Coronary artery (tissue), 2 donors: ENCODE measurements at regions not wholly inside any gene's neighbourhood (a gene's known extent, or its start where the extent isn't known, plus 50 kb on each side); places are given as distances from the start of the nearest gene placed in this dataset.

Experiments used
- DNase-seq: peaks from one replicate; pipeline ENCODE4 v3.0.0-alpha.2; 2017; ENCODE audit warnings: low spot score
- H3K27ac ChIP-seq, 2 donors: fragments of 200-600 bp; sonication (generic); one replicate each; pipeline ENCODE4 v1.5.1; 2016 to 2019
- H3K4me3 ChIP-seq: fragments of 200-600 bp; sonication (generic); 2 replicates; pipeline ENCODE4 v1.5.1; 2016; ENCODE audit warnings: mild to moderate bottlenecking, moderate library complexity
- TF ChIP-seq, protein P1 (sequence below): fragments of 200-600 bp; sonication (generic); IDR thresholded peaks from one replicate; pipeline ENCODE4 v1.5.1; 2019; ENCODE audit warnings: antibody characterized with exemption

DNA sequence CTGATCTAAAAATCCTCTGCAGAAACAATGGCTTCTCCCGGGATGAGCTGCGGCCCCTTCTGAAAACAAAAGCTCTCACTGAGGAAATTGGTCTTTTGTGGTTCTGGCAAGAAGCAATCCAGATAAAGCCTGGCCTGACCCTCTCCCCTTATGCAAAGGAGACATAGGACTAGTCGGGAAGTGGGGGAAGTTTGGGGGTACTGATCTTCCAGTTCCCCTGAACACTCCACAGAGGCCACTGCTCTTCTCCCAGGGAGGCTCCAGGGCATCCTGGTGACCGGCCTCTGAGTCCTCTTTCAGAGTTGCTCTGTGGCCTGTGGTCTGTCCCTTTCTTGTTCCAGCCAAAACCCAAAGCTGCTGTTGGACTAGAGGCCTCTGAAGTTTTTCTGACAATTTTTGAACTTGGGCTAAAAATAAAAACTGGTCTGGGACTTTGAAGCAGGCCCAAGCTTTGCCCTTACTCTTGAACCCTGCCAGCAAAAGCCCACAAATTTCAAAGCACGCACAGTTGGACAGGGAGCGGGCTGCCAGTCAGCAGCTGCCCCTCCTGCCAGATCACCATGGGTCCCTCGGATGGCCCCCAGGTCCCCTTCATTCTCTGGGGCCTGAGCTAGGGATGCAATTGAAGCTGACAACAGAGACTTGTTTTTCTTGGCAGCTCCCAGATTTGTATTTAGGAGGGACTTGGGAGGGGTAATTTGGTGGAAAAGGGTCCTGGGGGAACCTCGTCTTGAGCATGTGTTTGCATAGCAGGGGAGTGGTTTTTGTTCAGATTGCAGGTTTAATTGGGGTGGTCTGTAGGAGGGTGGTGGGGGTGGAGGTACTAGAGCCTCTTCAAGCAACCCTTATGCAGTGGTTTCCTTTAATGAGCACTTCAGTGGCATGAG is 381.6 kb upstream of the CADM1 start:
- DNase-seq: no peak
- H3K27ac ChIP-seq: no peak overlapping the region
- TF ChIP-seq, protein P1, sequence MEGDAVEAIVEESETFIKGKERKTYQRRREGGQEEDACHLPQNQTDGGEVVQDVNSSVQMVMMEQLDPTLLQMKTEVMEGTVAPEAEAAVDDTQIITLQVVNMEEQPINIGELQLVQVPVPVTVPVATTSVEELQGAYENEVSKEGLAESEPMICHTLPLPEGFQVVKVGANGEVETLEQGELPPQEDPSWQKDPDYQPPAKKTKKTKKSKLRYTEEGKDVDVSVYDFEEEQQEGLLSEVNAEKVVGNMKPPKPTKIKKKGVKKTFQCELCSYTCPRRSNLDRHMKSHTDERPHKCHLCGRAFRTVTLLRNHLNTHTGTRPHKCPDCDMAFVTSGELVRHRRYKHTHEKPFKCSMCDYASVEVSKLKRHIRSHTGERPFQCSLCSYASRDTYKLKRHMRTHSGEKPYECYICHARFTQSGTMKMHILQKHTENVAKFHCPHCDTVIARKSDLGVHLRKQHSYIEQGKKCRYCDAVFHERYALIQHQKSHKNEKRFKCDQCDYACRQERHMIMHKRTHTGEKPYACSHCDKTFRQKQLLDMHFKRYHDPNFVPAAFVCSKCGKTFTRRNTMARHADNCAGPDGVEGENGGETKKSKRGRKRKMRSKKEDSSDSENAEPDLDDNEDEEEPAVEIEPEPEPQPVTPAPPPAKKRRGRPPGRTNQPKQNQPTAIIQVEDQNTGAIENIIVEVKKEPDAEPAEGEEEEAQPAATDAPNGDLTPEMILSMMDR: no peak
- no peak overlapping the region for H3K4me3 ChIP-seq

DNA sequence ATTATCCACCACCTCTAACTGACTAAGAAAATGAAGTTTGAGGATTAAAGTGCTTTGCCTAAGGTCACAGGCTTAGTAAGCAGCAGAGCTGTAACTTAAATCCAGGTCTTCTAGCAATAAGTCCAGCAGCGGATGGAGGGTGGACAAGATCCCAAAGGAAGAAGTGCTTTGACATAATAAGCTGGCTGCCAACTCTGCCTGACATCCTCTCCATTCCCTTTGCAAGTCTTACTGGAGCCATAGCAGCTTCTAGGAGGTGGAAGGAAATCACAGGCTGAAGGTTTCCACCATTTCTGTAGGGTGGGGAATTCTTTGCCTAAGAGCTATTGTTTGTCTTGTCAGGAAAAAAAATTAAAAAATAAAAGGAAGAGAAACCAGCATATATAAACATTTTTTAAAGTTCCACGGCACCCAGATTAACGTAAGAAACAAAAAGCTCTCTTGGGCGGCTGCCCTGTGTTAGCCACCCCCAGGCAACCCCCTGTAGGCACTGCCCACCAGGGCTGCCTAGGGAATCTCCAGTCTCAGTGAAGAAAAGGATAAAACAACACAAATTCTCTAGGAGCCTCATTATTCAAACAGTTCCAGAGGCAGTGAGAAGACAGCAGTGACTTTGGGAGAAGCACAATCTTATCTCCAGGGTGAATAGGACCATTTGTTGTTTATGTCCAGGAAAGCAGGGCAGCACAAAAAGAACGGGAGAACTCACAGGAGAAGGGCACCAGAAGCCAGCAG is 380.8 kb upstream of the CADM1 start:
- TF ChIP-seq, protein P1: no peak
- Histone ChIP-seq H3K4me3 (no peak overlapping the region), H3K27ac (no peak overlapping the region)
- no peak for DNase-seq

DNA sequence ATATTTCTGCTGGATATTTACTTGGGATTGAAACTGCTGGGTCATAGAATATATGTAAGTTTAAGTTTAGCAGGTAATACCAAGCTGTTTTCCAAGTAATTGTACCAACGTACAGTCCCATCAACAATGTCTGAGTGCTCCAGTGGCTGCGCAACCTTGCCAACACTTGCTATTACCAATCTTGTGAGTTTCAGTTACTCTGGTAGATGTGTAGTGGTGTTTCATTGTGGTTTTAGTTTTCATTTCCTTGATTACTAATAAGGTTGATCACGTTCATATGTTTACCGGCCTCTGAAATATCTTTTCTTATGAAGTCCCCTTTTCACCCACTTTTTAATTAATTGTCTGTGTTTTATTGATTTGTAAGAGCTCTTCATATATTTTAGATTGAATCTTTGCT is 370.6 kb upstream of the CADM1 start:
- H3K27ac ChIP-seq: no peak overlapping the region
- TF ChIP-seq, protein P1: no peak
- H3K4me3 ChIP-seq: no peak overlapping the region
- no peak for DNase-seq

DNA sequence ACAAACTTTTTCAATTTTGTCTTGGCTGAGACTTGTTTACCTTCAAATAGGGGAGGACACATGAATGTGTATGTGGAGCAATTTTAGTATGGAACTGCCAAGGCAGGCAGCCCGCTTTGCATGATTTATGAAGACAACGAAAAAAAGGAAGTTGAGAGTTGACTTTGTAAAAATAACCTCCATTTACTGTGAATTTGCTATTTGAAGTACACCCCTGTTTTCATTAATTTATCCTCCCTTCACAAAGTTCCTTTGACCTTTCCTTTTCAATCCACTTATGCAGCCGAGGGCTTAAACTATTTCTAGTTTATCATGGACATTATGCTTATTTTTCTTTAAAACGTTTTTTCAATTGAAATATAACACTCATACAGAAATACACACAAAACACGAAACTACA is 369.6 kb upstream of the CADM1 start:
- TF ChIP-seq, protein P1: no peak
- no peak for DNase-seq
- Histone ChIP-seq H3K27ac (no peak overlapping the region), H3K4me3 (no peak overlapping the region)

DNA sequence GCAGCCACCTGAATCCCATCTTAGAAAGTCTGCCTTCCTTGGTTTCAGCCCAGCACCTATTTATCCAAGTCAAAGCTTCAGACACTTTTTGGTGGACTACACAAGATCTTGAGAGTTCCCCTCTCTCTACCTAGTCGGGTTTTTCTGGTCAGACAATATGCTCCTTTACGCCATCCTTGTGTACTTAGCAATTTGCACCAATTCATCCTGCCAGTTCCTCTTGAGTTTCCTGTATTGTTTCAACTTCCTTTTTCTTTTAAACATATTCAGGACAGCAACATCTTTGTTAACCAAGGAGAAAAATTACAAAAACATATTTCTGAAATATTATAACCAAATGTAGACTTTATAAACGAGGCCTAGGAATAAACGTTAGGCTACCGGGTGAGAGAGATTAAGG is 368.2 kb upstream of the CADM1 start:
- TF ChIP-seq, protein P1: no peak
- Histone ChIP-seq H3K27ac (no peak overlapping the region), H3K4me3 (no peak overlapping the region)
- no peak for DNase-seq

DNA sequence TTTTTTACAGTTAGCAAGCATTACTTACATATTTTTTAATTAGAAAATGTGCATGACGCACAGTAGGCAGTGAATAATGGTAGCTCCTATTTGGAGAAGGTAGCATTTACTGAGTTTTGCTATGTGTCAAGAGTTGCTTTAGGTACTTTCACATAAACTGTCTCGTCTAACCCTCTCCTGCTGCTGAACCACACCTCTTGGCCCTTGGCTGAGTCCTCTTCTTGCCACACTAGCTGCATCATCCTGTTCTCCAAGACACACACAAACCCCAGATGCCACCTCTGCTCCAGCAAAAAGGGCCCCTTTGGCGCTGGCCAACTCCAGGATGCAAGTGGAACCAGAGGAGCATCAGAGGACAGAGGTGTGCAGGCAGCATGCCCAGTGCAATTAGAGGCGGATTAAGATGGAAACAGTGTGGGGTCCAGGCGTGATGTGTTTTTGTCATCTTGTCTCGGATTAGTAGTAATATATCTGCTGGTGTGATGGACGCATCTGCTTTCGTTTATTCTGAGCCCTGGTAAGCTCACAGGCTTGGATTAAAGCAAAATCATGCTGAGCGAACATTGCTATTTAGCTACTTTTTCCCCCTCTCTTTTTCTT is 367.0 kb upstream of the CADM1 start:
- TF ChIP-seq, protein P1: no peak
- no peak overlapping the region for H3K27ac ChIP-seq
- no peak for DNase-seq
- H3K4me3 ChIP-seq: no peak overlapping the region
